ENCODE measurements at regions not wholly inside any gene's neighbourhood (a gene's known extent, or its start where the extent isn't known, plus 50 kb on each side); places are given as distances from the start of the nearest gene placed in this dataset.

- Histone ChIP-seq H3K9ac (ENCODE audit: insufficient read depth in 1 of 2, low read depth in 2 of 2, low read length in 2 of 2) (no peak overlapping the region), H3K4me3 (no peak overlapping the region), H4K20me1 (replicated peaks; ENCODE audit: control insufficient read depth, insufficient read depth, low read length) (no peaks in the 10 kb centered on the region), H3K4me2 (ENCODE audit: insufficient read depth, low read length) (no peak overlapping the region), H3K4me1 (replicated peaks in 1 of 2; ENCODE audit: control insufficient read depth in 2 of 2, insufficient read depth in 2 of 2, low read length in 2 of 2) (no peaks in the 10 kb centered on the region), H3K9me3 (replicated peaks; ENCODE audit: control insufficient read depth, insufficient read depth, low read depth, low read length) (no peaks in the 10 kb centered on the region), H3K9me1 (ENCODE audit: control insufficient read depth, insufficient read depth, low read length) (no peaks in the 10 kb centered on the region), H3K27me3 (ENCODE audit: control insufficient read depth in 2 of 2, insufficient read depth in 2 of 2, low read length in 2 of 2) (0 out of 5 replicates have a peak, but pooled peaks cover 0 to 3% of the 10 kb centered on the region in 2 experiments), H3K36me3 (ENCODE audit: control insufficient read depth, insufficient read depth, low read length) (no peaks in the 10 kb centered on the region), H2AFZ (ENCODE audit: low read depth, low read length) (no peak overlapping the region), H3K79me2 (ENCODE audit: control insufficient read depth, insufficient read depth, low read length) (no peaks in the 10 kb centered on the region), H3K27ac (ENCODE audit: extremely low read depth, low read depth, low read length) (no peak overlapping the region)
- FAIRE-seq (no peak), ATAC-seq (no peak), DNase-seq (ENCODE audit: extremely low read depth in 1 of 4, low spot score in 3 of 4) (no peak)
- intact Hi-C loops (cut with micrococcal nuclease) (no loop called here), in situ Hi-C loops (cut with MboI) (no loop called here)
- 0% methylated on average over 3 of the region's 3 CpGs for WGBS (ENCODE audit: insufficient coverage, low coverage, missing lambda C conversion rate)
- POLR2A ChIA-PET: no interaction called here
- BruUV-seq (replicated peaks): no TSS peak
- CTCF ChIA-PET (ENCODE audit: low intra/inter-chr PET ratio): no interaction called here
- TF ChIP-seq ZNF134 (CRISPR knock-in tag; conservative IDR thresholded peaks at IDR 0.05) (no peak), IFI16 (CRISPR knock-in tag; IDR thresholded peaks at IDR 0.05) (no peak), BRCA1 (IDR thresholded peaks at IDR 0.05) (no peak), BRCA1 (CRISPR knock-in tag; IDR thresholded peaks at IDR 0.05) (no peak), TRIM25 (IDR thresholded peaks at IDR 0.05; ENCODE audit: borderline replicate concordance) (no peak), RNF219 (CRISPR knock-in tag; IDR thresholded peaks at IDR 0.05) (no peak), ZNF318 (IDR thresholded peaks at IDR 0.05; ENCODE audit: borderline replicate concordance in 1 of 2, low read depth in 1 of 2) (no peak), CBX1 (IDR thresholded peaks at IDR 0.05; ENCODE audit: low read depth) (no peak), SAP30 (IDR thresholded peaks at IDR 0.05; ENCODE audit: borderline replicate concordance, insufficient read depth, low read depth, low read length, poor library complexity, severe bottlenecking) (no peak)
These were observed 213.9 kb downstream of the TMEM167A start for GRCh38 chr5:82863266-82863665.
